ENCODE measurements at regions not wholly inside any gene's neighbourhood (a gene's known extent, or its start where the extent isn't known, plus 50 kb on each side); places are given as distances from the start of the nearest gene placed in this dataset.

DNA sequence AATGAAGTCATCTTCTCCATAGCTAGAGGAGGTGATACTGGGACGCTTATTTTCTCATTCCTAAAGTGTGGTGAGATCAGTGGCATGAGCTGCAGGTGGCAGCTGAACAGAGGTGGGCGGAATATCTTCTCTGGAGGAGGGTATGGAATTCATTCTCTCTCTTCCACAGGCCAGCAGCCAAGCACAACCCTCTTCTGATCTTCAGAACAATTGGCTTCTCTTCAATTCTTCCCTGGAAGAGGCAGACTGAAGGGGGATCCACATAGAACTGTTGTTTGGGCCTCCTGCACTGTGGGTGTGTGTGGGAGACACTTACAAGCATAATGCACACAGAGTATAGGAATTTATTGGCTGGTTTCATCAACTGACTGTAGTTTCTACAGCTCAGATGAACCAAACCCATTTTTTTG is 180.4 kb upstream of the RASGEF1B start:
- 85% methylated on average over 2 of the region's 2 CpGs; no CpG with 5 or more reads in 1 of the 2 experiments for WGBS, 2 experiments (ENCODE audit: insufficient coverage in 1 of 2, insufficient read length in 1 of 2)
- no peaks in the 10 kb centered on the region for H3K36me3 ChIP-seq (ENCODE audit: control insufficient read depth, insufficient read depth, low read length)
- peaks cover 13% of the 10 kb centered on the region for H3K27me3 Mint-ChIP-seq (ENCODE audit: insufficient read depth)
- H3K4me3 Mint-ChIP-seq, result no peak overlapping the region
- H3K9me3 ChIP-seq (ENCODE audit: control insufficient read depth, low read length), result no peaks in the 10 kb centered on the region
- H3K27ac ChIP-seq (ENCODE audit: low read depth, low read length), result no peak overlapping the region
- H3K4me1 Mint-ChIP-seq, result peaks cover 52% of the 10 kb centered on the region
- peak overlapping the region; percentile 60 for H3K27ac Mint-ChIP-seq
- no peaks in the 10 kb centered on the region for H3K27me3 ChIP-seq (ENCODE audit: control insufficient read depth, insufficient read depth, low read length, poor library complexity, severe bottlenecking)
- H3K9me3 Mint-ChIP-seq, result peaks cover 8% of the 10 kb centered on the region
- no peak overlapping the region for H3K9ac ChIP-seq (ENCODE audit: extremely low read depth, low read length, poor library complexity, severe bottlenecking)
- H3K36me3 Mint-ChIP-seq (ENCODE audit: low read depth), result no peaks in the 10 kb centered on the region
- peaks cover 24% of the 10 kb centered on the region for H3K4me1 ChIP-seq (ENCODE audit: control insufficient read depth, insufficient read depth, low read length)
- TF ChIP-seq, protein P1, sequence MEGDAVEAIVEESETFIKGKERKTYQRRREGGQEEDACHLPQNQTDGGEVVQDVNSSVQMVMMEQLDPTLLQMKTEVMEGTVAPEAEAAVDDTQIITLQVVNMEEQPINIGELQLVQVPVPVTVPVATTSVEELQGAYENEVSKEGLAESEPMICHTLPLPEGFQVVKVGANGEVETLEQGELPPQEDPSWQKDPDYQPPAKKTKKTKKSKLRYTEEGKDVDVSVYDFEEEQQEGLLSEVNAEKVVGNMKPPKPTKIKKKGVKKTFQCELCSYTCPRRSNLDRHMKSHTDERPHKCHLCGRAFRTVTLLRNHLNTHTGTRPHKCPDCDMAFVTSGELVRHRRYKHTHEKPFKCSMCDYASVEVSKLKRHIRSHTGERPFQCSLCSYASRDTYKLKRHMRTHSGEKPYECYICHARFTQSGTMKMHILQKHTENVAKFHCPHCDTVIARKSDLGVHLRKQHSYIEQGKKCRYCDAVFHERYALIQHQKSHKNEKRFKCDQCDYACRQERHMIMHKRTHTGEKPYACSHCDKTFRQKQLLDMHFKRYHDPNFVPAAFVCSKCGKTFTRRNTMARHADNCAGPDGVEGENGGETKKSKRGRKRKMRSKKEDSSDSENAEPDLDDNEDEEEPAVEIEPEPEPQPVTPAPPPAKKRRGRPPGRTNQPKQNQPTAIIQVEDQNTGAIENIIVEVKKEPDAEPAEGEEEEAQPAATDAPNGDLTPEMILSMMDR (conservative IDR thresholded peaks at IDR 0.05), result no peak
- no peak overlapping the region for H3K4me3 ChIP-seq (ENCODE audit: low read length)
- no peak for DNase-seq

DNA sequence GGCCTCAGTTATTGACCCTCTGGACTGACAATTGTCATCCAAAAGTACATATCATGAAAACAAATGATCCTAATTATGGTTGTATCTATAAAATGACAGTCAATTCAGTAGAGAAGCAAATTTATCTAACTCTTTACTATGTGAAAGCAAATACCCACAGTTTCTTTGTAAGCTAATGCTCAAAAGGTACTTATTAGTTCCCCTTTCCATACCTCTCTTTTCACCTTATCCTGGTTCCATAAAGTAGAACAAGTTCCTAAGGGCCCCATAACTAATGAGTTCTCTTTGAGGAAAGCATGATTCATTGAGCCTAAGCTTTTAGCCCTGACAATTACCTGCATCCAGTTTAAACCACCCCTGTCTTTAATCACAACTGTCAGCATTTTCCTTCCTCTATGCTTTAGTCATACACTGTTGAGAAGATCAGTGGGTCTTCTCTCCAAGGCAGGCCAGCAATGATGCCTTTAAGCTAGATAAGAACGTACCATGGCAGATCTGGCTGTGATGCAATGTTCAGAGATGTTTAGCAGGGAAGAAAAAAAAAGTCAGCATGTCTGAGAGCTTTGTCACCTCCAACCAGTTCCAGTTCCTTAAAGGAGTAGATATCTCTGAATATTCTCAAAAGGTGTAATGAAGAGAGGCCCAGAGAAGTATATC is 179.7 kb upstream of the RASGEF1B start:
- TF ChIP-seq, protein P1 (conservative IDR thresholded peaks at IDR 0.05), result no peak
- WGBS, 2 experiments (ENCODE audit: insufficient coverage in 1 of 2, insufficient read length in 1 of 2), result 86 to 89% methylated on average over 1 of the region's 1 CpG
- Histone ChIP-seq H3K9ac (ENCODE audit: extremely low read depth, low read length, poor library complexity, severe bottlenecking) (no peak overlapping the region), H3K27me3 (ENCODE audit: control insufficient read depth, insufficient read depth, low read length, poor library complexity, severe bottlenecking) (no peaks in the 10 kb centered on the region), H3K27ac (ENCODE audit: low read depth, low read length) (no peak overlapping the region), H3K4me1 (ENCODE audit: control insufficient read depth, insufficient read depth, low read length) (peaks cover 24% of the 10 kb centered on the region), H3K4me3 (ENCODE audit: low read length) (no peak overlapping the region), H3K9me3 (ENCODE audit: control insufficient read depth, low read length) (no peaks in the 10 kb centered on the region), H3K36me3 (ENCODE audit: control insufficient read depth, insufficient read depth, low read length) (no peaks in the 10 kb centered on the region)
- peak overlapping the region; percentile 92 for H3K27ac Mint-ChIP-seq
- H3K9me3 Mint-ChIP-seq, result peaks cover 3% of the 10 kb centered on the region
- no peaks in the 10 kb centered on the region for H3K36me3 Mint-ChIP-seq (ENCODE audit: low read depth)
- peaks cover 15% of the 10 kb centered on the region for H3K27me3 Mint-ChIP-seq (ENCODE audit: insufficient read depth)
- peaks cover 57% of the 10 kb centered on the region for H3K4me1 Mint-ChIP-seq
- no peak overlapping the region for H3K4me3 Mint-ChIP-seq
- DNase-seq, result no peak

DNA sequence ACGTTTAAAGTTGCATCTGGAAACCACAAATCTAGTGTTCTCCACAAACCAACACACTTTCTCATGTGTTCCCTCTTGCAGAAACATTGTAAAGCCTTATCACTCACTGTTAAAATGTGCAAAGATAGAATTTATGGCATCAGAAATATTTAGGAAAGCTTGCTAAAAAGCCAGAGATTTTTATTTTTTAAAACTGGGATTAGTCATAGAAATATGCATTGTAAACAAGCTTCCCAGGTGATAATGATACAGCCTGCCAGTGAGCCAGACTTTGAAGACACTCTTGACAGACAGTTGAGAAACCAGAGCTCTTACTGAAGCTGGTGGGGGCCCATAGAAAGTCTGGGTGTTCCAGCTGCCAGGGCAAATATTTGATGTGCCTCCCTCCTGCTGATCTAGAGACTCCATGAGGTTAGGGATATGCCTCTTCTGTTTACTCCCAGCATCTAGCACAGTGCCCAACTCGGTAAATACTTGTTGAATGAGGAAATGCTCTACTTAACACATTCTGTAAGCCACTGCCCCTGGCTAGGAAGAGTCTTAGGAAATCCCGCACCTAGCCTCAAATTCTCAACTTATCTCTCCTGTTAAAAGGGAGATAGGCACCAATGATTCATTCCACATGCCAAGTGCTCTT is 179.0 kb upstream of the RASGEF1B start:
- Histone ChIP-seq H3K4me3 (ENCODE audit: low read length) (no peak overlapping the region), H3K4me1 (ENCODE audit: control insufficient read depth, insufficient read depth, low read length) (peaks cover 24% of the 10 kb centered on the region), H3K9me3 (ENCODE audit: control insufficient read depth, low read length) (peaks cover under 1% of the 10 kb centered on the region), H3K27ac (ENCODE audit: low read depth, low read length) (no peak overlapping the region), H3K36me3 (ENCODE audit: control insufficient read depth, insufficient read depth, low read length) (no peaks in the 10 kb centered on the region), H3K27me3 (ENCODE audit: control insufficient read depth, insufficient read depth, low read length, poor library complexity, severe bottlenecking) (no peaks in the 10 kb centered on the region), H3K9ac (ENCODE audit: extremely low read depth, low read length, poor library complexity, severe bottlenecking) (no peak overlapping the region)
- Mint-ChIP-seq H3K4me3 (no peak overlapping the region), H3K36me3 (ENCODE audit: low read depth) (no peaks in the 10 kb centered on the region), H3K4me1 (peaks cover 59% of the 10 kb centered on the region), H3K27ac (peak overlapping the region; percentile 92), H3K9me3 (no peaks in the 10 kb centered on the region), H3K27me3 (ENCODE audit: insufficient read depth) (peaks cover 15% of the 10 kb centered on the region)
- TF ChIP-seq, protein P1 (conservative IDR thresholded peaks at IDR 0.05), result no peak
- peak; percentile 83 for DNase-seq
- WGBS, 2 experiments (ENCODE audit: insufficient coverage in 1 of 2, insufficient read length in 1 of 2), result 22 to 28% methylated on average over 2 to 3 of the region's 3 CpGs
